HS-27A (cell line): ENCODE measurements at regions not wholly inside any gene's neighbourhood (a gene's known extent, or its start where the extent isn't known, plus 50 kb on each side); places are given as distances from the start of the nearest gene placed in this dataset.
"Not testable (repeated sequence)": the region's sequence is repeated elsewhere in the genome, so short reads cannot be mapped to it uniquely, and the experiment has no call there.

Source experiments
- DNase-seq: peaks from one replicate; pipeline ENCODE4 v3.0.0-alpha.2; 2012; ENCODE audit warnings: low read depth, missing footprints

- DNase-seq = no peak
Measured at GRCh38 chr7:46292741-46293140, 371.7 kb upstream of the IGFBP3 start.

DNA sequence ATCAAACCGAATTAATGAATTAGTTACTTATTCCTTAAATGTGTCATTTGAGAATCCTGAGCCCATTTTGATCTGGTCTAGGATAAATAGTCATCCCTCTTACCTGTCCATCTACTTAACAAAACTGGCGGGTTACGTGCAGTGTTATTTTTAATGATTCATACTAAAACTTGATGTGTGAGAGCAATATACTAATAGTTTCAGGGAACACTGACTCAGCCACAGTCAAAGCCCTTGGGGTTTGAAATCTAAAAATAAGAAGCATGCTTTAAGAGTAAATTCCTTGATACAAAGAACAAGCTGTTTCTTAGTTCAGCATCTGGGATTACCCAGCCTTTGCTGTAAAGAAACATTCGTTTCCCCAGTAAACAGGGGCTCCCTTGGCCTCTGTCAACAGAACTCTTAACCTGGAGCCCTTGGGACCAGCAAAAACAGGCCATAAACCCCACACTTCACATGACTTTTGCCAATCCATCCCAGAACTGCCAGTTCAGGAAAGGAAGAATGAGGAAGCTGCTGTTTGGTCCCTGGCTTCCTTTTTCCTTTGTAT, 370.6 kb upstream of the IGFBP3 start:
- no peak for DNase-seq

DNA sequence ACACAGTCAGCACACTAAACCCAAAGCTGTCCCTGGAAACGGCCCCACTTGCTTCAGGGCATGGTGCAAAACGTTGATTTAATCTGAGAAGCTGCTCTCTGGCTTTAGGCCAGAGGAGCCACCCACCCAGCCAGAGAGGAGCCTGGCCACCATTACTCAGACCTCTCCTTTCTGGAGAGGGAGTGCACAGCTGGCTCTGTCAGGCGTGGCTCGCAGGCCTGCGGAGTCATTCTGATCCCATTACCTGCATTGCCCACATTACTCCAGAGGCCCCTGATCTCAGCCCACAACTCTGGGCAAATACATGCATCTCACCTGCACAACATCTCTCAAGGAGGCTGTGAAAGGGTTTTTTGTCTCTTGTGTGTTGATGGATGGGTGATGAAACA, 370.0 kb upstream of the IGFBP3 start:
- DNase-seq = no peak

GRCh38 chr7:46290374-46291049, 369.4 kb upstream of the IGFBP3 start:
- no peak for DNase-seq

DNA sequence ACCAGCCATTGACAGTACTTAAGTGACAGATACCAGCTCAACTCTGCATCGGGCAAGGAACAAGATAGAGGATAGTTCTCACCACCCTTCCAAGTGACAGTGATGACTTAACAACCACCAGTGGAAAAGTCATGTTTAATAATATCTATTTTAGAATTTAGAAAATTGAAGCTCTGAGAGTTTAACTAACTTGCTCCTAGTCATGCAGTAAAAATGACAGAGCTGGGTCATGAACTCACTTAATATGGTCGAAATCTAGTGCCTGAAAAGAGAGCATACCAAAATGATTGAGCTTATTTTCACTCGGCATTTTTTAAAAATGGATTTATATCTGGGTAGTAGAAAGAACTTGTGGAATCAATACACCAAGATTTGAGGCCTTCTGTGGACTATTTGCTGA, 367.8 kb upstream of the IGFBP3 start:
- DNase-seq = no peak

GRCh38 chr7:46288010-46288409, 366.9 kb upstream of the IGFBP3 start:
- DNase-seq = no peak

- DNase-seq = no peak
Measured at GRCh38 chr7:46286957-46287356, 365.9 kb upstream of the IGFBP3 start.

DNA sequence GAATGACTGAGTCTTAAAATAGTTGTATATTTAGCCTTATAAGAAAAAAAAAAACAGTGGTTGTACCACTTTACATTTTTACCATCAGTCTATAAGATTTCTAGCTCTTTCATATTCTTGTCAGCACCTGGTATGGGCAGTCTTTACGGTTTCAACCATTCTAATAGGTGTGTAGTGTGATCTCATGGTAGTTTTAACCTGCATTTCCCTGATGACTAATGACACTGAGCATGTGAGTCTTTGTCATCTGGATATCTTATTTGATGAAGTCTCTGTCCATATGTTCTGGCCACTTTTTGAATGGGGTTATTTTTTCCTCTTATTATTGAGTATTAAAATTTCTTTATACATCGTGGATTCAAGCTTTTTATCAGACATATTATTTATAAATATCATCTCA, 365.3 kb upstream of the IGFBP3 start:
- no peak for DNase-seq

- DNase-seq = no peak
Measured at GRCh38 chr7:46285878-46286277, 364.8 kb upstream of the IGFBP3 start.

GRCh38 chr7:46283852-46284251, 362.8 kb upstream of the IGFBP3 start:
- no peak for DNase-seq

DNA sequence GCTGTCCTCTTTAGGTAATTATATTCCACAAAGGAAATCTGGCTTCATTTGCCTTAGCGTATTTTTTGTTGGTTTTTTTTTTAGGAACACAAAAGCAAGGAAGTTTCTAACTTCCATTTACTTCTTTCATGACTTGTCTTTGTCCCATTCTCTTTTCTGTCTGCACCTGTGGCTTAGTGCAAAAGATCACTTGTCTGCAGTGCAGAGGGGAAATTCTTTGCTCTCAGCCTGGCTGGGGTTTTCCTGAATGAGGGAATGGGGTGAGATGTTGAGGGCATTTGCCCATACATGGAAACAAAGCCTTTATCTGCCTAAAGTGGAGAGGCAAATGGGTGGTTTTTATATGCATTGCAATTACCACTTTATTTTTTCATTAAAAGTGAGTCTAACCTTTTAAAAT, 361.1 kb upstream of the IGFBP3 start:
- no peak for DNase-seq

DNA sequence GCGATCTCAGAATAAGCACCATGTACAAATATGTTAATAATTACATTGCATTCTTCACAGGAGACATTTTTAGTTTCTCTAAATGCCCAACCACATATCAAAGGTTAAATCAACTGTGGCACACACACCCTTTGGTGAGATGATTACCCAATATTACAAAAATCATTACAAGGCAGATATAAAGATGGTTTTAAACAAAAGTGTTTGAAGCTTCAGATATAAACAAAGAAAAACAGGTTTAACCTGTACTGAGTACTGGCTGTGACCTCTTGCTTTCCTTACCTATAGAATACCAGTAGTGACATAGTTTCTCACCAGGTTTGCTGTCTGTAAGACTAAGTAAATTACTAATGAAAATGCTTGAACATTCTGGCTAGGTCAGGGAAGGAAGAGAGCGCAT, 360.0 kb upstream of the IGFBP3 start:
- DNase-seq = no peak

DNA sequence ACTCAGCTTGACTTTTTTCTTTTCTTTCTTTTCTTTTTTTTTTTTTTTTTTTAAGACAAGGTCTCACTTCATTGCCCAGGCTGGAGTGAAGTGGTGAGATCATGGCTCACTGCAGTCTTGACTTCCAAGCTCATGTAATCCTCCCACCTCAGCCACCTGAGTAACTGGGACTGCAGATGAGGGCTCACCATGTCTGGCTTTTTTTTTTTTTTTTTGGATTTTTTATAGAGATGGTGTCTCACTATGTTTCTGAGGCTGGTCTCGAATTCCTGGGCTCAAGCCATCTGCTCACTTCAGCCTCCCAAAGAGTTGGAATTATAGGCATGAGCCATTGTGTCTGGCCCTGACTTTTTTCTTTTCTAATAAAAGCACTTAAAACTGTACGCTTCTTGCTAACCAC, 358.2 kb upstream of the IGFBP3 start:
- no peak for DNase-seq

- DNase-seq = no peak
Measured at GRCh38 chr7:46264646-46265045, 343.6 kb upstream of the IGFBP3 start.

DNA sequence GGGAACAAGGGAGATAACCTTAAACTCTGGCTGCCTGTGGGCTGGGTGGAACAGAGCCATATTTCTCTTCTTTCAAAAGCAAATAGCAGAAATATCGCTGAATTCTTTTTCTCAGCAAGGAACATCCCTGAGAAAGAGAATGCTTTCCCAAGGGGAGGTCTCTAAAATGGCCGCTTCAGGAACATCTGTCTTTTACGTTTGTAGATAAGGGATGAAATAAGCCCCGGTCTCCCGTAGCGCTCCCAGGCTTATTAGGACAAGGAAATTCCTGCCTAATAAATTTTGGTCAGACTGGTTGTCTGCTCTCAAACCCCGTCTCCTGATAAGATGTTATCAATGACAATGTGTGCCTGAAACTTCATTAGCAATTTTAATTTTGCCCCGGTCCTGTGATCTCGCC, 340.6 kb upstream of the IGFBP3 start:
- DNase-seq = not testable (repeated sequence)

GRCh38 chr7:46259947-46260346, 338.9 kb upstream of the IGFBP3 start:
- no peak for DNase-seq

DNA sequence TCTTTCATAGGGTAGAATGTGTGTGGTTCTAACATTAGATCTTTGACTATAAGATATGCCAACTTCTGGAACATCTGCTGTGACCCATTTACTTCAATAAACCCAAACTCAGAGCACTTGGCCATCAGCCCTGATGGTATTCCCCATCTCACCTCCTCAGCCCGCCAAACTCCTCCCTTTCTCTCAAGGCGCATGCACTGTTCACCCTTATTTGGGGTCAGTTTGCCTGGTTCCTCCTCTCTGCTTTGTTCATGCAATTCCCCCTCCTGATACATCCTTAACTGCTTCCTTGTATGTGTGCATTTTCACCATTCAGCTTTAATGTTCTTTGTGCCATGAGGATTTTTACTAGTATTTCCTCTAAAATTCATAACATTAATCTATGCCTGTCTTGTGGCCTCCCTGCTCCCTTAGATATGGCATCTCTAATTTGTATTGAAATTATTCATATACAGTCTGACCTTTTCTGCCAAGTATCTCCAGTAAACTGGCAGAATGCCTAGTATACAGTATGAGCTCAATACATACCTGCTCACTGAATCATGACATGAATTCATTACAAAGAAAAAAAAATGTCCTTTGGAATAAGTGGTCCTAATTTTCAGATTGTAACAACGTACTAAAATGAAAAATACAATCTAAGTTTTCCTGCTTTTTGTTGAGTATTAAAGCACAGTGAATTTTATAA, 336.8 kb upstream of the IGFBP3 start:
- peak; percentile 66 for DNase-seq

DNA sequence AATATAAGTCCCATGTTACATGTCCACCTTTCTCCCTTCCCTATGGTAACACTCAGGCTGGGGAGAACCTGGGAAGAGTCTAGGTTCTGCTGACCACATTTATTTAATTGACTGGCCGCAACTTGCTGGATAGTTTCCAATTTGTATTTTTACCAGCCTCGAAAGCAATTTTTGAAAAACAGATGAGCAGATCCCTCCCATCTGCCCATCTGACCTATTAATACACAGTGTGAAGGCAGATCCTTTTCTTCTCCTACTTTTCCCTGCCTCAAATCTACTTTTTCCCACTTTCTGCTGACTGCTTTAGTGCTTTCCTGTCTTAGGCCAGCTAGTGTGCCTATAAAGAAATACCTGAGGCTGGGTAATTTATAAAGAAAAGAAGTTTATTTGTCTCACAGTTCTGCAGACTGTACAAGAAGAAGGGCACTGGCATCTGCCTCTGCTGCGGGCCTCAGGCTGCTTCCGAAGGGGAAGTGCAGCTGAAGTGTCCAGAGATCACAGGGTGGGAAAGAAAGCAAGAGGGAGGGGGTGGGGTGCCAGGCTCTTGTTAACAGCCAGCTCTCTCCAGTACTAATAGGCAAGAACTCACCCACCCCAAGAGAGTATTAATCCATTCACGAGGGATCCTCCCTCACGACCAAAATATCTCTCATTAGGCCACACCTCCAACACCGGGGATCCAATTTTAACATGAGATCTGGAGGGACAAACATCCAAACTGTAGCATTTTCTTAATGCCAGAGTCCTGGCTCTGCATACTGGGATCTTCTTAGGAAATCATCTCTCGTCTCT, 336.0 kb upstream of the IGFBP3 start:
- DNase-seq = no peak

- DNase-seq = no peak
Measured at GRCh38 chr7:46253520-46253919, 332.4 kb upstream of the IGFBP3 start.

DNA sequence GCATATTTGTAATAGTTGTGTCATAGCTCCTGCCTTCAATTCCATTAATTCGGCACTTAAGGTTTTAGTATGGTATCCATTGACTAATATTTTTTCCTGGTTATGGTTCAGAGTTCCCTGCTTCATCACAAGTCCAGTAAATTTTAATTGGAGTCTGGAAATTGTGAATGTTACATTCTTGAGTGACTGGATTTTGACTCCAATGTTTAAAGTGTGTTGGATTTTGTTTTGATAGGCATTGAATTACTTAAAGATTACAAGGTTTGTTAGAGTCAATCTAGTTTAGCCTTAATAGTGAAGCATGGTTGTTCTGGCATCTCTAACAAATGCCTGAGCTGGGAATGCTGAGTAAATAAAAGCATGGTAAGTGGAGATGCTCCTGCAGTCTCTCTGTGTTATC, 326.6 kb upstream of the IGFBP3 start:
- no peak for DNase-seq

GRCh38 chr7:46245586-46246111, 324.6 kb upstream of the IGFBP3 start:
- no peak for DNase-seq

DNA sequence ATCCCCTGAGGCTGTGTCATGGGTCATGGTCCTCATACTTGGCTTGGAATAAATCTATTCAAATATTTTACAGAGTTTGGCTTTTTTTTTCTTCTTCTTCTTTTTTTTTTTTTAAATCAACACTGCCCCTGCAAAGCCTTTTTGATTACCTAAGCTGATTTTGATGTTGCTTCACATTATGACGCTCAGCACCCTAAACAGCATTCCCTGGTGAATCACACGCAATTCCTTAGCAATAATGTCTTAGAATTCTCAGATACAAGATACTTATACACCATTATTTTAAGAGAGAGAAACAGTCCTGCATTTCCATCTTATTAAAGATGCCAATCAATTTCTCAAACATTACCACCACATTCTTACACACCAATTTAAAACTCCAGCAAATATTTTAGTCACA, 323.7 kb upstream of the IGFBP3 start:
- DNase-seq = no peak

DNA sequence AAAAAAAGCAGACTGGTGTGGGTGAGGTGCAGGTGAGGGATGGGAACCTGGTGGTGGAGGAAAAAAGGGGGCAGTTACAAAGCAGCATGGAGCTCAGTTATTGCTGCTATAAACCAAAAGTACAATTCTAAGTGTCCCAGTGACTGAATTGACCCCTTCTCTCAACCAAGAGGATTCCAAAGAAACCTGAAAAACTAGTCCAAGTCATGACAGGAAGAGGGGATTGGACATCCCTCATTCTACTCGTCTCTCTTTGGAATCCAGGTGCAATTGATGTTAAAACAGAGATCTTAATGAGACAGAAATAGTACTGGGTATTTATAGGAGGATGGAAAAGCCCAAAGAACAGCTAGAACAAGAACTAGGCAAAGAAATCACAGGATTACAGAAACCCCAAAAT, 322.3 kb upstream of the IGFBP3 start:
- no peak for DNase-seq
